HS-5 (cell line): ENCODE measurements at regions not wholly inside any gene's neighbourhood (a gene's known extent, or its start where the extent isn't known, plus 50 kb on each side); places are given as distances from the start of the nearest gene placed in this dataset.

Experiments used
- DNase-seq: peaks from one replicate; pipeline ENCODE4 v3.0.0-alpha.2; 2012; ENCODE audit warnings: low read depth

GRCh38 chr1:218823291-218823900 lies 350.3 kb upstream of the LYPLAL1 start:
- peak; percentile 58 for DNase-seq

GRCh38 chr1:218827486-218827885 lies 346.2 kb upstream of the LYPLAL1 start:
- DNase-seq = no peak

GRCh38 chr1:218828125-218828650 lies 345.5 kb upstream of the LYPLAL1 start:
- DNase-seq = no peak

- DNase-seq = no peak
Measured at GRCh38 chr1:218829097-218829496, 344.6 kb upstream of the LYPLAL1 start.

GRCh38 chr1:218835609-218836008 lies 338.1 kb upstream of the LYPLAL1 start:
- DNase-seq = no peak

GRCh38 chr1:218836264-218836663 lies 337.4 kb upstream of the LYPLAL1 start:
- DNase-seq = no peak

GRCh38 chr1:218837051-218837450 lies 336.6 kb upstream of the LYPLAL1 start:
- no peak for DNase-seq

- DNase-seq = no peak
Measured at GRCh38 chr1:218845589-218845988, 328.1 kb upstream of the LYPLAL1 start.

GRCh38 chr1:218846181-218846580 lies 327.5 kb upstream of the LYPLAL1 start:
- DNase-seq = no peak

GRCh38 chr1:218847089-218847768 lies 326.4 kb upstream of the LYPLAL1 start:
- no peak for DNase-seq

GRCh38 chr1:218848009-218848408 lies 325.7 kb upstream of the LYPLAL1 start:
- DNase-seq = no peak

GRCh38 chr1:218850367-218850766 lies 323.3 kb upstream of the LYPLAL1 start:
- no peak for DNase-seq

GRCh38 chr1:218851586-218851985 lies 322.1 kb upstream of the LYPLAL1 start:
- DNase-seq = no peak

GRCh38 chr1:218852527-218852926 lies 321.2 kb upstream of the LYPLAL1 start:
- no peak for DNase-seq

GRCh38 chr1:218863987-218864386 lies 309.7 kb upstream of the LYPLAL1 start:
- no peak for DNase-seq

GRCh38 chr1:218865591-218865990 lies 308.1 kb upstream of the LYPLAL1 start:
- peak; percentile 11 for DNase-seq

GRCh38 chr1:218866507-218866906 lies 307.2 kb upstream of the LYPLAL1 start:
- no peak for DNase-seq

GRCh38 chr1:218867066-218867465 lies 306.6 kb upstream of the LYPLAL1 start:
- no peak for DNase-seq

- DNase-seq = no peak
Measured at GRCh38 chr1:218867941-218868626, 305.6 kb upstream of the LYPLAL1 start.

GRCh38 chr1:218869276-218869675 lies 304.4 kb upstream of the LYPLAL1 start:
- DNase-seq = no peak

- DNase-seq = no peak
Measured at GRCh38 chr1:218872026-218872425, 301.7 kb upstream of the LYPLAL1 start.

- no peak for DNase-seq
Measured at GRCh38 chr1:218872928-218873327, 300.8 kb upstream of the LYPLAL1 start.

- DNase-seq = peak; percentile 76
Measured at GRCh38 chr1:218874313-218874712, 299.4 kb upstream of the LYPLAL1 start.
